Left lung (tissue), 4 donors: ENCODE measurements at regions not wholly inside any gene's neighbourhood (a gene's known extent, or its start where the extent isn't known, plus 50 kb on each side); places are given as distances from the start of the nearest gene placed in this dataset.

Experiments
- ATAC-seq: fragments of 200-7000 bp; cut with Tn5 transposase; one replicate; pipeline ENCODE4 v1.9.1; 2020; ENCODE audit warnings: moderate library complexity
- DNase-seq, 4 donors: peaks; one replicate each; pipeline ENCODE4 v3.0.0-alpha.2; 2013 to 2020
- H3K27ac ChIP-seq, 2 donors: fragments of 200-600 bp; sonication (generic) in 1 of 2; one replicate each; pipeline versions ENCODE4 v1.5.0 to v1.8.0; 2020 to 2021
- H3K27me3 ChIP-seq, 2 donors: fragments of 200-600 bp; sonication (generic) in 1 of 2; one replicate each; pipeline versions ENCODE4 v1.5.0 to v1.8.0; 2020 to 2021
- H3K36me3 ChIP-seq, 2 donors: fragments of 200-600 bp; sonication (generic) in 1 of 2; one replicate each; pipeline versions ENCODE4 v1.5.0 to v1.8.0; 2020 to 2021
- H3K4me1 ChIP-seq, 2 donors: fragments of 200-600 bp; one replicate each; pipeline ENCODE4 v1.8.0; 2021
- H3K4me3 ChIP-seq, 2 donors: fragments of 200-600 bp; sonication (generic) in 1 of 2; one replicate each; pipeline versions ENCODE4 v1.5.0 to v1.8.0; 2020 to 2021; ENCODE audit warnings: mild to moderate bottlenecking in 1 of 2
- H3K9me3 ChIP-seq, 2 donors: fragments of 200-600 bp; sonication (generic) in 1 of 2; one replicate each; pipeline versions ENCODE4 v1.5.0 to v1.8.0; 2020 to 2021
- intact Hi-C, 2 donors: fragments of 100-400 bp; cut with DNase I; formaldehyde crosslinking; loops; one replicate each; pipeline versions ENCODE4 v1.11.2 to v1.14.2; 2022
- TF ChIP-seq, protein P1 (sequence below), 2 donors: fragments of 200-600 bp; sonication (generic) in 1 of 2; IDR thresholded peaks; one replicate each; pipeline versions ENCODE4 v1.5.0 to v1.8.0; 2021; ENCODE audit warnings: antibody characterized with exemption in 2 of 2
- donor health status: DM: no; HTN: yes; CAD: no.
- donor health status: DM: no; HTN: no; CAD: no.

DNA sequence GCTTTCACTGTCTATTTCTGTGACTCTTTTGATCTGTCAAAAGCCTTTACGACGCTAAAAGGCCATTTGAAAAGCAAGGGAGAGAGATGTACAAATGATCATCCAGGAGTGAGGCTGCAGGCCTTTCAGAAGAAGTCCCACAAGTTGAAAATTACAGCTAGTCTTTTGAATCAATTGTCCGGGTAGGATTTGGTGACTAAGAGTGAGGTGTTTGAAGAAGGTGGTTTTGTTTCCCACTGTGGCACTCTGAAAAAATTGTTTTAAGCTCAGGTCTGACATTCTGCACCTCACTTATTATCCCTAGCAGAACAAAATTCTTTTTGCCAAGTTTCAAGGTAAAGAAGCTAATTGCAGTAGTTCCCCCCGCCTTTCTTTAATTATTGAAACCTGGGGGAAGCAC is 50.8 kb upstream of the TMEM108 start:
- Histone ChIP-seq H3K36me3 (no peaks in the 10 kb centered on the region), H3K9me3 (no peaks in the 10 kb centered on the region), H3K27ac (no peak overlapping the region), H3K27me3 (no peaks in the 10 kb centered on the region), H3K4me1 (no peaks in the 10 kb centered on the region), H3K4me3 (no peak overlapping the region)
- ATAC-seq = no peak
- intact Hi-C loops = no loop called here
- TF ChIP-seq, protein P1, sequence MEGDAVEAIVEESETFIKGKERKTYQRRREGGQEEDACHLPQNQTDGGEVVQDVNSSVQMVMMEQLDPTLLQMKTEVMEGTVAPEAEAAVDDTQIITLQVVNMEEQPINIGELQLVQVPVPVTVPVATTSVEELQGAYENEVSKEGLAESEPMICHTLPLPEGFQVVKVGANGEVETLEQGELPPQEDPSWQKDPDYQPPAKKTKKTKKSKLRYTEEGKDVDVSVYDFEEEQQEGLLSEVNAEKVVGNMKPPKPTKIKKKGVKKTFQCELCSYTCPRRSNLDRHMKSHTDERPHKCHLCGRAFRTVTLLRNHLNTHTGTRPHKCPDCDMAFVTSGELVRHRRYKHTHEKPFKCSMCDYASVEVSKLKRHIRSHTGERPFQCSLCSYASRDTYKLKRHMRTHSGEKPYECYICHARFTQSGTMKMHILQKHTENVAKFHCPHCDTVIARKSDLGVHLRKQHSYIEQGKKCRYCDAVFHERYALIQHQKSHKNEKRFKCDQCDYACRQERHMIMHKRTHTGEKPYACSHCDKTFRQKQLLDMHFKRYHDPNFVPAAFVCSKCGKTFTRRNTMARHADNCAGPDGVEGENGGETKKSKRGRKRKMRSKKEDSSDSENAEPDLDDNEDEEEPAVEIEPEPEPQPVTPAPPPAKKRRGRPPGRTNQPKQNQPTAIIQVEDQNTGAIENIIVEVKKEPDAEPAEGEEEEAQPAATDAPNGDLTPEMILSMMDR (IDR thresholded peaks at IDR 0.05) = no peak
- DNase-seq = no peak

DNA sequence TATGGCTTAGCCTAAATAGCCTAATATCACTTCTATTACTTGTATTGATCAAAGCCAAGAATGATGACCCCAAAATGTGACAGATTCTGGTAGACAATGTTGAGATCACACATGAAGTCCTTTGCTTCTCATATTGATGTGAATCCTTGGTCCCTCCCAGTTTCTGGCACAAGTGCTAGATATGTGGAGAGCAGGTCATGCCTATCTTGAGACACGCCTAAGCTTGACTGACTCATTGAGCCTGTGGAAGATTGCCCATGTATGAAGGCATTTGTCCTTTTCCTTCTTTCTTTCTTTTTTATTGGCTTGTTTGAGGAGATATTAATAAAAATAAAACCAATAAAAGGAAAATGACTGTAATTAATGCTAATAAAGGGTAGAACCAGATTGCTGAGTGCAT is 54.0 kb upstream of the TMEM108 start:
- TF ChIP-seq, protein P1 (IDR thresholded peaks at IDR 0.05) = no peak
- DNase-seq (no peak), ATAC-seq (no peak)
- Histone ChIP-seq H3K27me3 (no peaks in the 10 kb centered on the region), H3K27ac (no peak overlapping the region), H3K9me3 (peaks cover 0 to 8% of the 10 kb centered on the region in 2 donors), H3K4me1 (no peaks in the 10 kb centered on the region), H3K4me3 (no peak overlapping the region), H3K36me3 (no peaks in the 10 kb centered on the region)
- intact Hi-C loops = no loop called here

DNA sequence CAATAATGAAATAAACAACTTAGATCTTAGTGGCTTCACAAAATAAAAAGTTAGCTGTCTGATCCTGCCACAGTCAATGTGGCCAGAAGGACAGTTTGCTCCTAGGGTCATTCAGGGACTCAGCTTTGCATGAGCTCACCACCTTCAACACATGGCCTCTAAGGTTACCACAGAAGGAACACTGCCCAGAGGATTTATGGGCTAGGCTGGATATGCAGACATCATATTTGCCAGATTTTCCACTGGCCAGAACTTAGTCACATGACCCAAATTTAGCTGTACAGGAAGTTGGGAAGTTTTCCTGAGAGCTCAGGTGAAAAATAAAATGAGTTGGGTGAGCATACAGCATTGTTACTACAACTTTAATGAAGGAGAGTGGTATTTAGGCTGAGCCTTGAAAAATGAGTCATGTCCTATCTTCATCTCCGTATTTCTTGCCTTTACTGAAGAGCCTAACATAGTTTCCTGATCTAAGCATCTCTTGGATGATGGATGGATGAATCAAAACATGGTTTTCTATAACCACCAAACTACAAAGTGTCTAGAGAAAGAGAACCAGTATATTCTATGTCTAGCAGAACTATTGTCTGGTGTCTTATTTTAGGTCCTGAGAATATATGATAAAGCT is 54.9 kb upstream of the TMEM108 start:
- TF ChIP-seq, protein P1 (IDR thresholded peaks at IDR 0.05) = no peak
- Histone ChIP-seq H3K4me1 (no peaks in the 10 kb centered on the region), H3K27me3 (no peaks in the 10 kb centered on the region), H3K27ac (no peak overlapping the region), H3K9me3 (peaks cover 0 to 8% of the 10 kb centered on the region in 2 donors), H3K4me3 (no peak overlapping the region), H3K36me3 (no peaks in the 10 kb centered on the region)
- no peak for ATAC-seq
- DNase-seq = no peak
- intact Hi-C loops = no loop called here

DNA sequence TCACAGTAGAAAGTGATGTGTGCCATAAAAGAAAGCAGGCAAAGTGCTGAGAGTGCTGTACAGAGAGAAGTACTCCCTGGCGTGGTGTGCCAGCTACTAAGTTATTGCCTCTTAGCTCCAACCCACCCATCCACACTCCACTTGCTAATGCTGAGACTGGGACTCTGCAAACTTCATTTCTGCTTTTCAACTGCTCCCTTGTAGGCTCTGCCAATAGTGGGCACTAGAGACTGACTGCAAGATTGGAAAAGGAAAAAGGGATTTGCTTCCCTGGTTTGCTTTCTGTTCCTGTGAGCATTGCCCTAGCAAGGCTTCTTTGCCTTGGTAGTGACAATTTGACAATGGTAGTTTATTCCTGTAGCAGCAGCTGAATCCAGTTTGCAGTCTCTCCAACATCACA is 56.5 kb upstream of the TMEM108 start:
- Histone ChIP-seq H3K27me3 (no peaks in the 10 kb centered on the region), H3K4me1 (no peaks in the 10 kb centered on the region), H3K27ac (no peak overlapping the region), H3K9me3 (peaks cover 0 to 8% of the 10 kb centered on the region in 2 donors), H3K36me3 (no peaks in the 10 kb centered on the region), H3K4me3 (no peak overlapping the region)
- intact Hi-C loops = no loop called here
- DNase-seq = no peak
- no peak for ATAC-seq
- TF ChIP-seq, protein P1 (IDR thresholded peaks at IDR 0.05) = no peak

DNA sequence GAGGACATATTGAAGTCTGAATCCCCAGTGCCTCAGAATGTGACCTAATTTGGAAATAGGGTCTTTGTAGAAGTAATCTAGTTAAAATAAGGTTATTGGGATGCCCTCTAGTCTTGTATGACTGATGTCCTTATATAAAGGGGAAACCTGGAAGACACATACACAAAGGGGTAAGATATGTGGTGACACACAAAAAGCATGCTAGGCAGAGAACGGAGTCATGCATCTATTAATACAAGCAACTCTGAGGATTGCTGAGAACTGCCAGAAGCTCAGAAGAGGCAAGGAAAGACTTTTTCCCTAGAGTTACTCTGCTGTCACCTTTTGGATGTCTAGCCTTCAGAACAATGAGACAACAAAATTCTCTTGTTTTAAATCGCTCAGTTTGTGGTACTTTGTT is 58.1 kb upstream of the TMEM108 start:
- H3K27me3 ChIP-seq = no peaks in the 10 kb centered on the region
- H3K27ac ChIP-seq = no peak overlapping the region
- no peak for DNase-seq
- intact Hi-C loops = no loop called here
- no peak for ATAC-seq
- no peaks in the 10 kb centered on the region for H3K36me3 ChIP-seq
- TF ChIP-seq, protein P1 (IDR thresholded peaks at IDR 0.05) = no peak
- H3K4me3 ChIP-seq = no peak overlapping the region
- H3K4me1 ChIP-seq = no peaks in the 10 kb centered on the region
- H3K9me3 ChIP-seq = peaks cover 0 to 8% of the 10 kb centered on the region in 2 donors
